ENCODE measurements at regions not wholly inside any gene's neighbourhood (a gene's known extent, or its start where the extent isn't known, plus 50 kb on each side); places are given as distances from the start of the nearest gene placed in this dataset.

DNA sequence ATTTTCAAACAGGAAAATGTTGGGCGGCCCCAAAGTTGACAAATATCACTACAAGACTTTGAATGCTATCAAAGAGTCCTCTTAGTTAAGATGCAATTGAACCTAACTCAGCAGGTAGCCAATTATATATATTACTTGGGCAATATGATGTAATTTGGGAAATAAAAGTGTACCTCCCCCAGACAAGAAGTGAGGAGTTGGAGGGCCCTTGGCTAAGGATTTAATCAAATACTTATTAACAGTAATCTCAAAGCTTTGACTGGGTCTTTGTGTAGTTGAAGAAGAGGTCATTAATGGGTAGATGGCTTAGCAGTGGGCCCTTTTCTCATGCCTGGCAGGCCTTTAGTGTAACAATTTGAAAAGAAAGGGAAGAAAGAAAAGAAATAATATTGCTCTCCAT is 599.0 kb downstream of the CSNK1G3 start:
- no peaks in the 10 kb centered on the region for H3K4me1 ChIP-seq (ENCODE audit: insufficient read depth, low read length)

DNA sequence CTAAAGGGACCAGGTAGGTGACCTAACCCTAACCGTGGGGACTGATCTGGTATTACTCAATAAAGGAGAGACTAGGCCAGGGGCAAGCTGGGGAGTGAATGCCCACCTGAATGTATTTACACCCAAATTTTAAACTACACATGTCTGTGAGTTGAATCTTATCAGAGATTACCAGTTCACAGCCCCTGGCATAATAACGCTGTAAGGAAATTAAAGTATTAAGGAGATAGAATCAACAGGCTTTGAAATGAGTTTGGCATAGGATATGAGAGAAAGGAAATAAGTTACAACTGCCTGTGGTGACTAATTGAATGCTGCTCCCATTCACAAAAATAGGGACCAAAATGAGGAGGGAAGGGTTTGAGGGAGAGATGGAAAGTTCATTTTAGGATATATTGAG is 593.3 kb downstream of the CSNK1G3 start:
- Histone ChIP-seq H3K9me3 (ENCODE audit: low read depth, low read length) (no peaks in the 10 kb centered on the region), H3K36me3 (ENCODE audit: insufficient read depth, low read length) (no peaks in the 10 kb centered on the region), H3K27me3 (ENCODE audit: insufficient read depth, low read length) (no peaks in the 10 kb centered on the region), H4K20me1 (ENCODE audit: insufficient read depth, low read length) (no peaks in the 10 kb centered on the region), H3K4me3 (ENCODE audit: insufficient read depth, low read length) (no peak overlapping the region), H3K4me2 (ENCODE audit: insufficient read depth, low read length) (no peak overlapping the region), H3K4me1 (ENCODE audit: insufficient read depth, low read length) (peaks cover 4% of the 10 kb centered on the region), H3K27ac (ENCODE audit: low read depth, low read length) (no peak overlapping the region), H3K79me2 (ENCODE audit: insufficient read depth, low read length) (no peaks in the 10 kb centered on the region), H2AFZ (ENCODE audit: low read length) (no peak overlapping the region)
- TF ChIP-seq, protein P1, sequence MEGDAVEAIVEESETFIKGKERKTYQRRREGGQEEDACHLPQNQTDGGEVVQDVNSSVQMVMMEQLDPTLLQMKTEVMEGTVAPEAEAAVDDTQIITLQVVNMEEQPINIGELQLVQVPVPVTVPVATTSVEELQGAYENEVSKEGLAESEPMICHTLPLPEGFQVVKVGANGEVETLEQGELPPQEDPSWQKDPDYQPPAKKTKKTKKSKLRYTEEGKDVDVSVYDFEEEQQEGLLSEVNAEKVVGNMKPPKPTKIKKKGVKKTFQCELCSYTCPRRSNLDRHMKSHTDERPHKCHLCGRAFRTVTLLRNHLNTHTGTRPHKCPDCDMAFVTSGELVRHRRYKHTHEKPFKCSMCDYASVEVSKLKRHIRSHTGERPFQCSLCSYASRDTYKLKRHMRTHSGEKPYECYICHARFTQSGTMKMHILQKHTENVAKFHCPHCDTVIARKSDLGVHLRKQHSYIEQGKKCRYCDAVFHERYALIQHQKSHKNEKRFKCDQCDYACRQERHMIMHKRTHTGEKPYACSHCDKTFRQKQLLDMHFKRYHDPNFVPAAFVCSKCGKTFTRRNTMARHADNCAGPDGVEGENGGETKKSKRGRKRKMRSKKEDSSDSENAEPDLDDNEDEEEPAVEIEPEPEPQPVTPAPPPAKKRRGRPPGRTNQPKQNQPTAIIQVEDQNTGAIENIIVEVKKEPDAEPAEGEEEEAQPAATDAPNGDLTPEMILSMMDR (IDR thresholded peaks at IDR 0.05; ENCODE audit: extremely low read depth, low read depth, low read length): no peak
- DNase-seq (ENCODE audit: insufficient read length, low spot score, missing footprints): peak; percentile 19

More for the DNA sequence above, 599.0 kb downstream of the CSNK1G3 start:
- no peak for DNase-seq (ENCODE audit: insufficient read length, low spot score, missing footprints)
- Histone ChIP-seq H3K27ac (ENCODE audit: low read depth, low read length) (no peak overlapping the region), H3K4me3 (ENCODE audit: insufficient read depth, low read length) (no peak overlapping the region), H3K9me3 (ENCODE audit: low read depth, low read length) (no peaks in the 10 kb centered on the region), H4K20me1 (ENCODE audit: insufficient read depth, low read length) (no peaks in the 10 kb centered on the region), H3K79me2 (ENCODE audit: insufficient read depth, low read length) (no peaks in the 10 kb centered on the region), H3K36me3 (ENCODE audit: insufficient read depth, low read length) (no peaks in the 10 kb centered on the region), H3K4me2 (ENCODE audit: insufficient read depth, low read length) (no peak overlapping the region), H3K27me3 (ENCODE audit: insufficient read depth, low read length) (no peaks in the 10 kb centered on the region), H2AFZ (ENCODE audit: low read length) (no peak overlapping the region)
- TF ChIP-seq, protein P1 (IDR thresholded peaks at IDR 0.05; ENCODE audit: extremely low read depth, low read depth, low read length): no peak

DNA sequence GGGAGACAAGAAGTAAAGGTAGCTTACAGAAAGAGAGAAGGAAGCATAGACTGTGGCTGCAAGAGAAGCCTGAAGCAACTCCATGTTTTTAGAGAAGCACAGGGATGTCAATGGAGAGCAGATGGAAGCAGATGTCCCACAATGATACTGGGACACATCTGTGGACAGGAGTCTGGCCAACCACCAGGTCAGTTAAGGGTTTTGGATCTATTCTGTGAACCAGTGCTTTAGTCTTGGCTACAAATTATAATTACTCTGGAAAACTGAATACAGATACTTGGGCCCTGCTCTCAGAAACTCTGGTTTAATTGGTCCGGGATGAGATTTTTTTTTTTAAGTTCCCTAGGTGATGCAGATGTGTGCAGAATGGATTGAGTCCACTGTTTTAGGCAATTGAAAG is 592.8 kb downstream of the CSNK1G3 start:
- H2AFZ ChIP-seq (ENCODE audit: low read length): no peak overlapping the region
- no peak for DNase-seq (ENCODE audit: insufficient read length, low spot score, missing footprints)

DNA sequence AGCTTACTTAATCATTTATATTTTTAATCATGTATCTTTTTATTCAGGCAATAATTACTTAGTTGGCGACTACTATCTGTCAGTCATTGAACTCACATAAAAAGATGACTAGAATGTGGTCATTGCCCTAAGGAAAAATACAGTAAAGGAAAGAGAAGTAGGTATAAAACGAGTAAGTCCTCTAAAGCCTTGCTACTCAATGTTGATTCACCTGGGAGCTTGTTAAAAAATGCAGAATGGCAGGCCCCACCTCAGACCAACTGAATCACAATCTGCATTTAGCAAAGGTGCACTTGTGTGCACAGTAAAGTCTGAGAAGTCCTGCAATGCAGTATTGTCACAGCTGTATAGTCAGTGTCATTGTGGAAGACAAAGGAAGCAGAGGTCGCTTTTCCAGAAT is 592.4 kb downstream of the CSNK1G3 start:
- H3K36me3 ChIP-seq (ENCODE audit: insufficient read depth, low read length): no peaks in the 10 kb centered on the region
- no peaks in the 10 kb centered on the region for H3K79me2 ChIP-seq (ENCODE audit: insufficient read depth, low read length)
- H4K20me1 ChIP-seq (ENCODE audit: insufficient read depth, low read length): no peaks in the 10 kb centered on the region
- no peak overlapping the region for H2AFZ ChIP-seq (ENCODE audit: low read length)
- TF ChIP-seq, protein P1 (IDR thresholded peaks at IDR 0.05; ENCODE audit: extremely low read depth, low read depth, low read length): no peak
- no peak overlapping the region for H3K27ac ChIP-seq (ENCODE audit: low read depth, low read length)
- peaks cover 4% of the 10 kb centered on the region for H3K4me1 ChIP-seq (ENCODE audit: insufficient read depth, low read length)
- no peaks in the 10 kb centered on the region for H3K27me3 ChIP-seq (ENCODE audit: insufficient read depth, low read length)
- H3K9me3 ChIP-seq (ENCODE audit: low read depth, low read length): no peaks in the 10 kb centered on the region
- H3K4me2 ChIP-seq (ENCODE audit: insufficient read depth, low read length): no peak overlapping the region
- DNase-seq (ENCODE audit: insufficient read length, low spot score, missing footprints): no peak
- no peak overlapping the region for H3K4me3 ChIP-seq (ENCODE audit: insufficient read depth, low read length)

More for the DNA sequence above, 592.8 kb downstream of the CSNK1G3 start:
- TF ChIP-seq, protein P1 (IDR thresholded peaks at IDR 0.05; ENCODE audit: extremely low read depth, low read depth, low read length): no peak
- no peaks in the 10 kb centered on the region for H4K20me1 ChIP-seq (ENCODE audit: insufficient read depth, low read length)
- no peak overlapping the region for H3K4me3 ChIP-seq (ENCODE audit: insufficient read depth, low read length)
- H3K9me3 ChIP-seq (ENCODE audit: low read depth, low read length): no peaks in the 10 kb centered on the region
- no peaks in the 10 kb centered on the region for H3K36me3 ChIP-seq (ENCODE audit: insufficient read depth, low read length)
- no peak overlapping the region for H3K27ac ChIP-seq (ENCODE audit: low read depth, low read length)
- no peak overlapping the region for H3K4me2 ChIP-seq (ENCODE audit: insufficient read depth, low read length)
- H3K4me1 ChIP-seq (ENCODE audit: insufficient read depth, low read length): peaks cover 4% of the 10 kb centered on the region
- no peaks in the 10 kb centered on the region for H3K79me2 ChIP-seq (ENCODE audit: insufficient read depth, low read length)
- no peaks in the 10 kb centered on the region for H3K27me3 ChIP-seq (ENCODE audit: insufficient read depth, low read length)
